Natural killer cell (primary cell): ENCODE measurements at regions not wholly inside any gene's neighbourhood (a gene's known extent, or its start where the extent isn't known, plus 50 kb on each side); places are given as distances from the start of the nearest gene placed in this dataset.

Experiments
- ATAC-seq, 3 donors: fragments of 150-1000 bp in 2 of 3; fragments of 200-7000 bp in 1 of 3; cut with Tn5 transposase; 1 replicate in 1 of 3; 2 replicates in 2 of 3; pipeline ENCODE4 v1.10.0; 2021; ENCODE audit warnings: mild to moderate bottlenecking in 2 of 3, moderate library complexity in 2 of 3
- DNase-seq, 2 donors: peaks; one replicate each; pipeline versions ENCODE4 v3.0.0 to v3.0.0-alpha.2; 2013 to 2021; ENCODE audit warnings: mixed read lengths in 1 of 2
- H3K27ac ChIP-seq: one replicate; pipeline ENCODE4 v1.5.1; 2013; ENCODE audit warnings: mild to moderate bottlenecking, low read length
- H3K27me3 ChIP-seq: one replicate; pipeline ENCODE4 v1.6.1; 2013; ENCODE audit warnings: low read length; ENCODE audit not compliant: control insufficient read depth, insufficient read depth
- H3K36me3 ChIP-seq: one replicate; pipeline ENCODE4 v1.6.1; 2013; ENCODE audit warnings: low read length; ENCODE audit not compliant: control insufficient read depth, insufficient read depth
- H3K4me1 ChIP-seq: one replicate; pipeline ENCODE4 v1.6.1; 2013; ENCODE audit warnings: low read length; ENCODE audit not compliant: control insufficient read depth, insufficient read depth
- H3K4me3 ChIP-seq: one replicate; pipeline ENCODE4 v1.5.1; 2013; ENCODE audit warnings: low read length
- H3K9me3 ChIP-seq: one replicate; pipeline ENCODE4 v1.6.1; 2013; ENCODE audit warnings: low read length; ENCODE audit not compliant: control insufficient read depth, insufficient read depth
- H3K27ac Mint-ChIP-seq, 2 donors: one replicate each; pipeline ENCODE4 v1.8.0; 2022; ENCODE audit warnings: mild to moderate bottlenecking in 2 of 2, mixed read lengths in 2 of 2, moderate library complexity in 1 of 2
- H3K27me3 Mint-ChIP-seq, 2 donors: one replicate each; pipeline ENCODE4 v1.8.0; 2022; ENCODE audit warnings: low read depth in 2 of 2, mixed read lengths in 2 of 2
- H3K36me3 Mint-ChIP-seq: one replicate; pipeline ENCODE4 v1.8.0; 2022; ENCODE audit warnings: mixed read lengths
- H3K4me1 Mint-ChIP-seq, 2 donors: one replicate each; pipeline ENCODE4 v1.8.0; 2022; ENCODE audit warnings: mixed read lengths in 2 of 2
- H3K4me3 Mint-ChIP-seq: one replicate; pipeline ENCODE4 v1.8.0; 2022; ENCODE audit warnings: mild to moderate bottlenecking, moderate library complexity, mixed read lengths
- H3K9me3 Mint-ChIP-seq, 2 donors: one replicate each; pipeline ENCODE4 v1.8.0; 2022; ENCODE audit warnings: mixed read lengths in 2 of 2
- WGBS: methylation state at CpG from one replicate; pipeline ENCODE4 v1.1.7; 2013; ENCODE audit warnings: missing lambda C conversion rate; ENCODE audit not compliant: insufficient coverage; 5-methylcytosine and 5-hydroxymethylcytosine counted together
- intact Hi-C: fragments of 100-400 bp; cut with micrococcal nuclease; formaldehyde crosslinking; loops from one replicate; pipeline ENCODE4 v1.14.2; 2022
- TF ChIP-seq, protein P1 (sequence below): fragments of 200-600 bp; IDR thresholded peaks from one replicate; pipeline ENCODE4 v1.8.0; 2022; ENCODE audit warnings: antibody characterized with exemption

DNA sequence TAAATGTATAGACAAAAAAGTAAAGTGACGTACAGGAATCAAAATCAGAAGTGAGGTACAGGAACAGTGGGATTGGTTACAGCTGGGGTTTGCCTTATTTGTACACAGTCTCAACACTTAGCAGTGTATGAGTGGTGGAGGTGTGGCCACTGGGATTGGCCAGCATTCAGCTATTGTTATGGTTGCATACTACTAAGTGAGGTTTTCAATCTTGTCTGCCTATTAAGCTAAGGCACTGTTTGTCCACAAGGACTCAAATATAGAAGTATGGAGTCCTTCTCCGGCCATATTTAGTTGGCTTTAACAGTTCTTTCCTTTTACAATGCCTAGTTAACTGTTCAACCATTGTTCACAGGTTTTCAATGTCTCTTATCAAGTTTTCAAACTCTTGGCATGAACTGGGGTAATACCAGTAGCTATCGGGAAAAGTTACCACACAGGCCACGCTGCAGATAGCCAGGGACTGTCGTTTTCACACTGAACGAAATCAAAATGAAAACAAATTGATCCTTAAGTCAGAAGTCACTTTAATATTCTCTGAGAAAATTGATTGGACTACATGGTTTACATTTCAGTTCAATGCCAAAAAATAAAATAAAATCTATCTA, 176.0 kb upstream of the FREM1 start:
- Mint-ChIP-seq H3K27ac (no peak overlapping the region), H3K4me1 (no peaks in the 10 kb centered on the region), H3K27me3 (peaks cover 0 to 5% of the 10 kb centered on the region in 2 donors), H3K4me3 (no peak overlapping the region), H3K9me3 (no peaks in the 10 kb centered on the region), H3K36me3 (no peaks in the 10 kb centered on the region)
- no peak overlapping the region for H3K27ac ChIP-seq
- H3K9me3 ChIP-seq, result no peaks in the 10 kb centered on the region
- DNase-seq (no peak), ATAC-seq (no peak)
- 87% methylated on average over 6 of the region's 6 CpGs for WGBS
- H3K27me3 ChIP-seq, result no peaks in the 10 kb centered on the region
- H3K4me3 ChIP-seq, result no peak overlapping the region
- intact Hi-C loops, result no loop called here
- H3K4me1 ChIP-seq, result no peaks in the 10 kb centered on the region
- TF ChIP-seq, protein P1, sequence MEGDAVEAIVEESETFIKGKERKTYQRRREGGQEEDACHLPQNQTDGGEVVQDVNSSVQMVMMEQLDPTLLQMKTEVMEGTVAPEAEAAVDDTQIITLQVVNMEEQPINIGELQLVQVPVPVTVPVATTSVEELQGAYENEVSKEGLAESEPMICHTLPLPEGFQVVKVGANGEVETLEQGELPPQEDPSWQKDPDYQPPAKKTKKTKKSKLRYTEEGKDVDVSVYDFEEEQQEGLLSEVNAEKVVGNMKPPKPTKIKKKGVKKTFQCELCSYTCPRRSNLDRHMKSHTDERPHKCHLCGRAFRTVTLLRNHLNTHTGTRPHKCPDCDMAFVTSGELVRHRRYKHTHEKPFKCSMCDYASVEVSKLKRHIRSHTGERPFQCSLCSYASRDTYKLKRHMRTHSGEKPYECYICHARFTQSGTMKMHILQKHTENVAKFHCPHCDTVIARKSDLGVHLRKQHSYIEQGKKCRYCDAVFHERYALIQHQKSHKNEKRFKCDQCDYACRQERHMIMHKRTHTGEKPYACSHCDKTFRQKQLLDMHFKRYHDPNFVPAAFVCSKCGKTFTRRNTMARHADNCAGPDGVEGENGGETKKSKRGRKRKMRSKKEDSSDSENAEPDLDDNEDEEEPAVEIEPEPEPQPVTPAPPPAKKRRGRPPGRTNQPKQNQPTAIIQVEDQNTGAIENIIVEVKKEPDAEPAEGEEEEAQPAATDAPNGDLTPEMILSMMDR, result no peak
- H3K36me3 ChIP-seq, result no peaks in the 10 kb centered on the region

DNA sequence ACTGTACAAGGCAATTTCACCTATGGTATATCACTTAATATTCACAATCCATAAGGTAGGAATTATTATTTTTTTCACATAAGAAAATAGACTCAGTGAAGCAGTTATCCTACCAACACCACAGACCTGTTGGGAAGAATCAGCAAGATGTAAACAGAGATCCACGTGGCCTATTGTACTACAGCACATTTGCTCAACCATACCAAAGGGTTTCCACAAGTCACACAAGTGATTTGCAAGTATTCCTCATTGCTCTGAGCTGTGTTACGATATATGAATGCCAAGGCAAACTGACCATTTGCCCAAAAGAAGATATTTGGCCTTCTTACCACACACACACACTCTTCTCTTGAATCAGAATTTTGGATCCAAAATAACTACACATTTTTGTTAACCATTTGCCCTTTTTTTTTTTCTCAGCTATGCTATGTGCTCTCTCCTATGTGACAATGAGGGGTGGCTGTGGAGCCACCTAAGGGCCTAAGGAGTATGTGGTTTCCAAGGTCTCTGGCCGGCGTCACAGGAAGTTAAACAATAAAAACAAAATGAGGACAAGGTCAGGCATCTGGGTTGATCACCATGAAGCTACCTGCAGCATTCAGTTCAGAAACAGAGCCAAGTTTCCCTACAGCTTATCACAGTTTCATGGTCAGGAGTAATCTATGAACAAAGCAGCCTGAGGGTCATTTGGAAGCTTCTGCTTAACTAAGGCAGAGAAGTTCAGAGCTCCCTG, 171.0 kb upstream of the FREM1 start:
- no peak overlapping the region for H3K4me3 ChIP-seq
- TF ChIP-seq, protein P1, result no peak
- peaks cover 0 to 3% of the 10 kb centered on the region in 2 donors for H3K9me3 Mint-ChIP-seq
- H3K36me3 ChIP-seq, result no peaks in the 10 kb centered on the region
- no peak overlapping the region for H3K4me3 Mint-ChIP-seq
- ATAC-seq, result no peak
- no peaks in the 10 kb centered on the region for H3K36me3 Mint-ChIP-seq
- H3K27me3 ChIP-seq, result no peaks in the 10 kb centered on the region
- DNase-seq, result no peak
- H3K9me3 ChIP-seq, result no peaks in the 10 kb centered on the region
- WGBS, result 75% methylated on average over 4 of the region's 4 CpGs
- peaks cover 10 to 12% of the 10 kb centered on the region in 2 donors for H3K27me3 Mint-ChIP-seq
- no peaks in the 10 kb centered on the region for H3K4me1 Mint-ChIP-seq
- H3K27ac ChIP-seq, result no peak overlapping the region
- intact Hi-C loops, result no loop called here
- H3K27ac Mint-ChIP-seq, result no peak overlapping the region
- no peaks in the 10 kb centered on the region for H3K4me1 ChIP-seq

DNA sequence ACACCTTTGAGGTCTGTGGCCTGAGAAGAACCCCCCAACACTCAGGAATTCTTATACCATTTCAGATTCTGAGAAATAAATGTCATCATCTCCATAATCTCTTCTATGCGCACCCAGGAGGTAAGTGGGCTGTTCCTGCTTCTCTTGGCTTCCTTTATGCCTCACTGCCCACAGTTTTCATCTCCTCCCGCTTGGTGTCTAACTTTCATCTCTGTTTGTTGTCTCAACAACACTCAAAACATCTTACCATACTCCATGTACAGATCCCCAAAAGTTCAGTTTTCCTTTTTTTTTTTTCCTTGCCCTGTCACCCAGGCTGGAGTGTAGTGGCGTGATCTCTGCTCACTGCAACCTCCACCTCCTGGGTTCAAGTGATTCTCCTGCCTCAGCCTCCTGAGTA, 170.2 kb upstream of the FREM1 start:
- no peak overlapping the region for H3K27ac ChIP-seq
- no peaks in the 10 kb centered on the region for H3K36me3 ChIP-seq
- Mint-ChIP-seq H3K27me3 (peaks cover 7 to 18% of the 10 kb centered on the region in 2 donors), H3K4me3 (no peak overlapping the region), H3K9me3 (peaks cover 0 to 3% of the 10 kb centered on the region in 2 donors), H3K27ac (no peak overlapping the region), H3K36me3 (no peaks in the 10 kb centered on the region), H3K4me1 (no peaks in the 10 kb centered on the region)
- DNase-seq, result no peak
- intact Hi-C loops, result no loop called here
- H3K27me3 ChIP-seq, result no peaks in the 10 kb centered on the region
- H3K9me3 ChIP-seq, result no peaks in the 10 kb centered on the region
- WGBS, result 95% methylated on average over 2 of the region's 3 CpGs
- TF ChIP-seq, protein P1, result no peak
- no peak for ATAC-seq
- H3K4me3 ChIP-seq, result no peak overlapping the region
- no peaks in the 10 kb centered on the region for H3K4me1 ChIP-seq
